Esophagus squamous epithelium (tissue), 4 donors: ENCODE measurements at regions not wholly inside any gene's neighbourhood (a gene's known extent, or its start where the extent isn't known, plus 50 kb on each side); places are given as distances from the start of the nearest gene placed in this dataset.

Source experiments
- CTCF ChIP-seq, 6 experiments: fragments of 450-650 bp in 4 of 6; fragments of 200-600 bp in 2 of 6; sonication (generic) in 2 of 6; IDR thresholded peaks; one replicate each; pipeline ENCODE4 v1.5.1; 2016 to 2019; ENCODE audit warnings: antibody characterized with exemption in 6 of 6, mild to moderate bottlenecking in 4 of 6, moderate library complexity in 4 of 6
- POLR2A ChIP-seq, 4 donors: fragments of 450-650 bp; IDR thresholded peaks; one replicate each; pipeline ENCODE4 v1.6.1; 2017; ENCODE audit warnings: antibody characterized with exemption in 4 of 4, mild to moderate bottlenecking in 4 of 4, moderate library complexity in 3 of 4

DNA sequence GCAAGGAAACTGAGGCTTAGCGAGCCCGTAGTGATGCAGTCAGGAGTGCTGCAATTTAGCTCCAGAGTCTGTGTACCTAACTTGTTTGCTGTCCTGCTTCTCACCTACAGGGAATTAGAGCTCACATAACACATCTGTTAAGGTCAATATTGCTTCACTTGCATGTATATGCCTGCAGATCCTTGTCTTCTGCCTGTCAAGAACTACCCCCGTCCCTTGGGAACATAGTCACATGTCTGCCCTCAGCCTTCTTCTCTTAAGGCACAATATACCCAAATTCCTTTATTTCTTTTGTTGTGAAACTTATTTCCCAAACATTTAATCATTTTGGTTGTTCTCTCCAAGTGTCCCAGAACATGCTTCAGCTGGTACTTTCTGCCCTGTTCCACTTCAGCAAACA lies 103.3 kb upstream of the LEF1 start:
- TF ChIP-seq CTCF (IDR thresholded peaks at IDR 0.05) (no peak), POLR2A (IDR thresholded peaks at IDR 0.05) (no peak)
